Mesenchymal stem cell (in vitro differentiated cells and primary cell): ENCODE measurements at regions not wholly inside any gene's neighbourhood (a gene's known extent, or its start where the extent isn't known, plus 50 kb on each side); places are given as distances from the start of the nearest gene placed in this dataset.

Source experiments
- DNase-seq: peaks from one replicate; pipeline ENCODE4 v3.0.0-alpha.2; 2013
- H2AFZ ChIP-seq: one replicate; pipeline ENCODE4 v1.6.1; 2013; ENCODE audit warnings: low read depth, mild to moderate bottlenecking, control low read depth, inconsistent platforms, low read length, moderate library complexity
- H2AK5ac ChIP-seq: 2 replicates; pipeline ENCODE4 v1.6.1; 2013; ENCODE audit warnings: low read length, moderate library complexity, mild to moderate bottlenecking, inconsistent platforms; ENCODE audit not compliant: severe bottlenecking
- H2BK120ac ChIP-seq: one replicate; pipeline ENCODE4 v1.6.1; 2013; ENCODE audit warnings: low read depth, mild to moderate bottlenecking, inconsistent platforms, low read length, moderate library complexity
- H2BK12ac ChIP-seq, 2 experiments: one replicate each; pipeline ENCODE4 v1.6.1; 2013; ENCODE audit warnings: inconsistent platforms in 2 of 2, low read length in 2 of 2, mild to moderate bottlenecking in 2 of 2, moderate library complexity in 2 of 2, control low read depth in 1 of 2
- H2BK15ac ChIP-seq: one replicate; pipeline ENCODE4 v1.6.1; 2013; ENCODE audit warnings: mild to moderate bottlenecking, low read depth, inconsistent platforms; ENCODE audit not compliant: poor library complexity, severe bottlenecking
- H2BK5ac ChIP-seq: 2 replicates; pipeline ENCODE4 v1.6.1; 2013; ENCODE audit warnings: low read depth, mild to moderate bottlenecking, low read length, control low read depth, inconsistent platforms; ENCODE audit not compliant: poor library complexity, severe bottlenecking
- H3K14ac ChIP-seq, 2 experiments: one replicate each; pipeline ENCODE4 v1.6.1; 2013; ENCODE audit warnings: inconsistent platforms in 2 of 2, low read length in 2 of 2, control low read depth in 1 of 2, mild to moderate bottlenecking in 1 of 2, moderate library complexity in 1 of 2
- H3K18ac ChIP-seq, 2 experiments: one replicate each; pipeline ENCODE4 v1.6.1; 2013; ENCODE audit warnings: inconsistent platforms in 2 of 2, low read length in 2 of 2, control low read depth in 1 of 2, low read depth in 1 of 2, mild to moderate bottlenecking in 1 of 2
- H3K23ac ChIP-seq, 2 experiments: one replicate each; pipeline ENCODE4 v1.6.1; 2013; ENCODE audit warnings: inconsistent platforms in 2 of 2, low read length in 2 of 2, mild to moderate bottlenecking in 2 of 2, moderate library complexity in 2 of 2, control low read depth in 1 of 2
- H3K27ac ChIP-seq: 2 replicates; pipeline ENCODE4 v1.5.1; 2013; ENCODE audit warnings: mild to moderate bottlenecking, moderate library complexity, low read length, control low read depth, inconsistent platforms; ENCODE audit not compliant: poor library complexity, severe bottlenecking
- H3K27me3 ChIP-seq, 2 experiments: 2 replicates each; pipeline versions ENCODE4 v1.6.1 to v1.7.0; 2013; ENCODE audit warnings: low read length in 2 of 2, mild to moderate bottlenecking in 2 of 2, moderate library complexity in 2 of 2, control low read depth in 1 of 2, inconsistent platforms in 1 of 2; ENCODE audit not compliant: control insufficient read depth in 1 of 2, insufficient read depth in 1 of 2
- H3K36me3 ChIP-seq, 2 experiments: 2 replicates each; pipeline versions ENCODE4 v1.6.1 to v1.7.0; 2013; ENCODE audit warnings: low read length in 2 of 2, control low read depth in 1 of 2, inconsistent platforms in 1 of 2, low read depth in 1 of 2, mild to moderate bottlenecking in 1 of 2; ENCODE audit not compliant: insufficient read depth in 2 of 2, control insufficient read depth in 1 of 2
- H3K4ac ChIP-seq, 2 experiments: one replicate each; pipeline ENCODE4 v1.6.1; 2013; ENCODE audit warnings: inconsistent platforms in 2 of 2, low read length in 2 of 2, mild to moderate bottlenecking in 2 of 2, moderate library complexity in 2 of 2, control low read depth in 1 of 2, low read depth in 1 of 2
- H3K4me1 ChIP-seq: 2 replicates; pipeline ENCODE4 v1.6.1; 2013; ENCODE audit warnings: low read depth, low read length, control low read depth; ENCODE audit not compliant: control insufficient read depth, insufficient read depth
- H3K4me2 ChIP-seq: 2 replicates; pipeline ENCODE4 v1.6.1; 2013; ENCODE audit warnings: low read length, mild to moderate bottlenecking, inconsistent platforms; ENCODE audit not compliant: poor library complexity, severe bottlenecking
- H3K4me3 ChIP-seq, 2 experiments: 2 replicates each; pipeline versions ENCODE4 v1.5.1 to v1.7.0; 2013; ENCODE audit warnings: low read length in 2 of 2, mild to moderate bottlenecking in 2 of 2, control low read depth in 1 of 2, low read depth in 1 of 2; ENCODE audit not compliant: insufficient read depth in 1 of 2
- H3K79me1 ChIP-seq: replicated peaks from 2 replicates; pipeline ENCODE4 v1.6.1; 2013; ENCODE audit warnings: mild to moderate bottlenecking, control low read depth, low read length, inconsistent platforms; ENCODE audit not compliant: poor library complexity, severe bottlenecking
- H3K9ac ChIP-seq: 2 replicates; pipeline ENCODE4 v1.7.0; 2013; ENCODE audit warnings: mild to moderate bottlenecking, low read length, moderate library complexity
- H3K9me3 ChIP-seq: 2 replicates; pipeline ENCODE4 v1.7.0; 2013; ENCODE audit warnings: mild to moderate bottlenecking, low read length; ENCODE audit not compliant: control insufficient read depth
- H4K8ac ChIP-seq: one replicate; pipeline ENCODE4 v1.6.1; 2013; ENCODE audit warnings: inconsistent platforms, mild to moderate bottlenecking, low read length, moderate library complexity
- H4K91ac ChIP-seq: one replicate; pipeline ENCODE4 v1.6.1; 2013; ENCODE audit warnings: mild to moderate bottlenecking, low read length, inconsistent platforms
- WGBS: methylation state at CpG from one replicate; pipeline ENCODE4 v1.1.7; 2013; ENCODE audit warnings: mixed read lengths; 5-methylcytosine and 5-hydroxymethylcytosine counted together

- DNase-seq = no peak
- H2BK120ac ChIP-seq = no peak overlapping the region
- H3K23ac ChIP-seq = no peak overlapping the region
- 86% methylated on average over 1 of the region's 2 CpGs for WGBS
- no peaks in the 10 kb centered on the region for H3K36me3 ChIP-seq
- H3K27me3 ChIP-seq = peaks cover 31 to 47% of the 10 kb centered on the region in 2 experiments
- no peak overlapping the region for H3K4me3 ChIP-seq
- H3K9me3 ChIP-seq = no peaks in the 10 kb centered on the region
- H3K27ac ChIP-seq = no peak overlapping the region
- H3K4ac ChIP-seq = no peak overlapping the region
- H2BK5ac ChIP-seq = no peak overlapping the region
- no peak overlapping the region for H4K8ac ChIP-seq
- H2AFZ ChIP-seq = no peak overlapping the region
- H3K18ac ChIP-seq = no peak overlapping the region
- H2BK15ac ChIP-seq = no peak overlapping the region
- no peak overlapping the region for H3K9ac ChIP-seq
- H3K79me1 ChIP-seq = no peaks in the 10 kb centered on the region
- no peak overlapping the region for H2AK5ac ChIP-seq
- peaks cover 3% of the 10 kb centered on the region for H3K4me1 ChIP-seq
- no peak overlapping the region for H3K14ac ChIP-seq
- no peak overlapping the region for H4K91ac ChIP-seq
- no peak overlapping the region for H3K4me2 ChIP-seq
- no peak overlapping the region for H2BK12ac ChIP-seq
These were observed 71.0 kb downstream of the CRYGS start for GRCh38 chr3:186473166-186473565.

GRCh38 chr3:186472456-186473008 lies 71.6 kb downstream of the CRYGS start:
- Histone ChIP-seq H3K4me1 (peaks cover 3% of the 10 kb centered on the region), H3K4ac (no peak overlapping the region), H2AK5ac (no peak overlapping the region), H4K91ac (no peak overlapping the region), H4K8ac (no peak overlapping the region), H3K4me2 (no peak overlapping the region), H2AFZ (no peak overlapping the region), H3K23ac (no peak overlapping the region), H2BK120ac (no peak overlapping the region), H3K27ac (no peak overlapping the region), H3K79me1 (no peaks in the 10 kb centered on the region), H3K27me3 (peaks cover 37 to 49% of the 10 kb centered on the region in 2 experiments), H2BK5ac (no peak overlapping the region), H3K4me3 (no peak overlapping the region), H2BK12ac (no peak overlapping the region), H2BK15ac (no peak overlapping the region), H3K9ac (no peak overlapping the region), H3K9me3 (no peaks in the 10 kb centered on the region), H3K18ac (no peak overlapping the region), H3K14ac (no peak overlapping the region), H3K36me3 (no peaks in the 10 kb centered on the region)
- WGBS = 82% methylated on average over 8 of the region's 8 CpGs
- DNase-seq = no peak

GRCh38 chr3:186471771-186472170 lies 72.4 kb downstream of the CRYGS start:
- Histone ChIP-seq H3K4ac (no peak overlapping the region), H3K36me3 (no peaks in the 10 kb centered on the region), H2AK5ac (no peak overlapping the region), H3K23ac (no peak overlapping the region), H3K79me1 (no peaks in the 10 kb centered on the region), H3K4me1 (peaks cover 3% of the 10 kb centered on the region), H3K27ac (no peak overlapping the region), H2BK12ac (no peak overlapping the region), H2BK120ac (no peak overlapping the region), H3K18ac (no peak overlapping the region), H3K9ac (no peak overlapping the region), H3K14ac (no peak overlapping the region), H4K8ac (no peak overlapping the region), H3K4me3 (no peak overlapping the region), H3K4me2 (no peak overlapping the region), H4K91ac (no peak overlapping the region), H2BK15ac (no peak overlapping the region), H2BK5ac (no peak overlapping the region), H3K9me3 (no peaks in the 10 kb centered on the region), H3K27me3 (peaks cover 34 to 51% of the 10 kb centered on the region in 2 experiments), H2AFZ (no peak overlapping the region)
- WGBS = 81% methylated on average over 5 of the region's 5 CpGs
- no peak for DNase-seq

- no peak overlapping the region for H3K9ac ChIP-seq
These were observed 74.7 kb downstream of the CRYGS start for GRCh38 chr3:186469525-186469924.

More at GRCh38 chr3:186469525-186469924, 74.7 kb downstream of the CRYGS start:
- no peak overlapping the region for H4K91ac ChIP-seq
- peak overlapping the region in 1 of 2 experiments; percentile 56 for H2BK12ac ChIP-seq
- no peaks in the 10 kb centered on the region for H3K9me3 ChIP-seq
- H3K18ac ChIP-seq = peak overlapping the region in 1 of 2 experiments; percentile 7
- H2BK5ac ChIP-seq = no peak overlapping the region
- no peak overlapping the region for H2BK15ac ChIP-seq
- H3K79me1 ChIP-seq = no peaks in the 10 kb centered on the region
- no peak overlapping the region for H4K8ac ChIP-seq
- no peak overlapping the region for H3K4ac ChIP-seq
- H3K23ac ChIP-seq = no peak overlapping the region
- WGBS = 92% methylated on average over 4 of the region's 4 CpGs
- DNase-seq = no peak
- H3K4me3 ChIP-seq = no peak overlapping the region
- peak overlapping the region; percentile 37 for H3K4me2 ChIP-seq
- H3K14ac ChIP-seq = no peak overlapping the region
- no peak overlapping the region for H2AFZ ChIP-seq
- H3K4me1 ChIP-seq = no peaks in the 10 kb centered on the region
- peaks cover 46 to 69% of the 10 kb centered on the region in 2 experiments for H3K27me3 ChIP-seq
- no peaks in the 10 kb centered on the region for H3K36me3 ChIP-seq
- no peak overlapping the region for H2BK120ac ChIP-seq
- no peak overlapping the region for H3K27ac ChIP-seq
- no peak overlapping the region for H2AK5ac ChIP-seq
